SK-N-SH treated with all-trans-retinoic acid at 6 μM for 48 hours (cell line): ENCODE measurements at regions not wholly inside any gene's neighbourhood (a gene's known extent, or its start where the extent isn't known, plus 50 kb on each side); places are given as distances from the start of the nearest gene placed in this dataset.

Experiments
- ATAC-seq: fragments of 200-7000 bp; cut with Tn5 transposase; 3 replicates; pipeline ENCODE4 v1.9.1; 2020; ENCODE audit warnings: mild to moderate bottlenecking, moderate library complexity
- ARNTL ChIP-seq: fragments of 450-650 bp; formaldehyde crosslinking; IDR thresholded peaks from 2 replicates; pipeline ENCODE4 v1.5.0; 2020; ENCODE audit warnings: low read depth, mild to moderate bottlenecking, moderate library complexity, borderline replicate concordance
- BACH2 ChIP-seq: fragments of 250-450 bp; sonication (Bioruptor Pico); IDR thresholded peaks from 2 replicates; pipeline ENCODE4 v1.9.0; 2021; ENCODE audit warnings: mild to moderate bottlenecking, borderline replicate concordance
- CREB5 ChIP-seq: fragments of 250-450 bp; sonication (Bioruptor Pico); IDR thresholded peaks from 2 replicates; pipeline ENCODE4 v1.5.1; 2020; ENCODE audit warnings: low read depth, mild to moderate bottlenecking, moderate library complexity
- CSRNP3 ChIP-seq: fragments of 250-450 bp; sonication (Bioruptor Pico); IDR thresholded peaks from 2 replicates; pipeline ENCODE4 v1.5.1; 2021; ENCODE audit warnings: mild to moderate bottlenecking, moderate library complexity
- ESRRG ChIP-seq: fragments of 250-450 bp; sonication (Bioruptor Pico); IDR thresholded peaks from 2 replicates; pipeline ENCODE4 v1.6.1; 2021; ENCODE audit warnings: mild to moderate bottlenecking
- GLIS3 ChIP-seq: fragments of 250-450 bp; sonication (Bioruptor Pico); IDR thresholded peaks from 2 replicates; pipeline ENCODE4 v1.5.0; 2020; ENCODE audit warnings: mild to moderate bottlenecking, moderate library complexity
- ISL1 ChIP-seq: fragments of 250-450 bp; sonication (Bioruptor Pico); IDR thresholded peaks from 2 replicates; pipeline ENCODE4 v2.1.2; 2022; ENCODE audit warnings: mild to moderate bottlenecking, moderate library complexity
- OSR1 ChIP-seq: fragments of 250-450 bp; sonication (Bioruptor Pico); IDR thresholded peaks from 2 replicates; pipeline ENCODE4 v1.8.0; 2022; ENCODE audit warnings: moderate library complexity, mild to moderate bottlenecking, inconsistent platforms
- PATZ1 ChIP-seq: fragments of 250-450 bp; sonication (Bioruptor Pico); IDR thresholded peaks from 2 replicates; pipeline ENCODE4 v1.8.0; 2020; ENCODE audit warnings: mild to moderate bottlenecking, moderate library complexity, borderline replicate concordance
- PPARA ChIP-seq: fragments of 250-450 bp; sonication (Bioruptor Pico); IDR thresholded peaks from 2 replicates; pipeline ENCODE4 v1.5.0; 2020; ENCODE audit warnings: mild to moderate bottlenecking, borderline replicate concordance
- RARB ChIP-seq: fragments of 250-450 bp; sonication (Bioruptor Pico); IDR thresholded peaks from 2 replicates; pipeline ENCODE4 v1.8.0; 2021; ENCODE audit warnings: mild to moderate bottlenecking, moderate library complexity
- SNAI2 ChIP-seq: fragments of 250-450 bp; sonication (Bioruptor Pico); IDR thresholded peaks from 2 replicates; pipeline ENCODE4 v1.5.0; 2020; ENCODE audit warnings: mild to moderate bottlenecking, moderate library complexity
- TCF4 ChIP-seq: fragments of 250-450 bp; sonication (Bioruptor Pico); IDR thresholded peaks from 2 replicates; pipeline ENCODE4 v1.8.0; 2021; ENCODE audit warnings: mild to moderate bottlenecking, moderate library complexity, borderline replicate concordance
- TOX ChIP-seq: fragments of 250-450 bp; sonication (Bioruptor Pico); IDR thresholded peaks from 2 replicates; pipeline ENCODE4 v1.8.0; 2021; ENCODE audit warnings: mild to moderate bottlenecking, moderate library complexity, borderline replicate concordance
- TSHZ2 ChIP-seq: fragments of 250-450 bp; sonication (Bioruptor Pico); IDR thresholded peaks from 2 replicates; pipeline ENCODE4 v1.5.0; 2020; ENCODE audit warnings: mild to moderate bottlenecking, moderate library complexity
- ZC3H10 ChIP-seq: fragments of 250-450 bp; sonication (Bioruptor Pico); IDR thresholded peaks from 2 replicates; pipeline ENCODE4 v1.5.1; 2021; ENCODE audit warnings: mild to moderate bottlenecking, moderate library complexity
- ZFP3 ChIP-seq: fragments of 250-450 bp; sonication (Bioruptor Pico); IDR thresholded peaks from 2 replicates; pipeline ENCODE4 v1.5.0; 2020; ENCODE audit warnings: mild to moderate bottlenecking, moderate library complexity
- ZNF565 ChIP-seq: fragments of 450-650 bp; formaldehyde crosslinking; conservative IDR thresholded peaks from 2 replicates; pipeline ENCODE4 v1.5.0; 2020; ENCODE audit warnings: low read depth, mild to moderate bottlenecking, moderate library complexity
- ZNF70 ChIP-seq: fragments of 450-650 bp; formaldehyde crosslinking; IDR thresholded peaks from 2 replicates; pipeline ENCODE4 v1.5.0; 2020; ENCODE audit warnings: mild to moderate bottlenecking, moderate library complexity
- ZNF8 ChIP-seq: fragments of 450-650 bp; formaldehyde crosslinking; IDR thresholded peaks from 2 replicates; pipeline ENCODE4 v1.5.0; 2020; ENCODE audit warnings: mild to moderate bottlenecking, moderate library complexity

- TF ChIP-seq OSR1 (CRISPR knock-in tag) = no peak
- TF ChIP-seq, all 23 proteins: peak for 0
- no peak for ATAC-seq
Observed at GRCh38 chr13:111978546-111978945, 88.4 kb upstream of the SOX1 start.

GRCh38 chr13:111980146-111980929, 86.6 kb upstream of the SOX1 start:
- no peak for ATAC-seq

GRCh38 chr13:111981006-111981405, 85.9 kb upstream of the SOX1 start:
- ATAC-seq = no peak
- TF ChIP-seq RARB (CRISPR knock-in tag) (no peak), ZNF70 (CRISPR knock-in tag) (no peak), PPARA (CRISPR knock-in tag) (no peak), CSRNP3 (no peak), ZNF8 (CRISPR knock-in tag) (no peak), GLIS3 (CRISPR knock-in tag) (no peak), ZNF565 (no peak)

More at GRCh38 chr13:111980146-111980929, 86.6 kb upstream of the SOX1 start:
- no peak for TF ChIP-seq ZNF565
- no peak for TF ChIP-seq SNAI2 (CRISPR knock-in tag)
- no peak for TF ChIP-seq GLIS3 (CRISPR knock-in tag)
- TF ChIP-seq PPARA (CRISPR knock-in tag) = no peak
- no peak for TF ChIP-seq ESRRG
- no peak for TF ChIP-seq TOX
- TF ChIP-seq ZC3H10 (CRISPR knock-in tag) = no peak
- no peak for TF ChIP-seq CREB5 (CRISPR knock-in tag)
- no peak for TF ChIP-seq ZFP3 (CRISPR knock-in tag)
- no peak for TF ChIP-seq ARNTL (CRISPR knock-in tag)
- no peak for TF ChIP-seq TCF4 (CRISPR knock-in tag)
- TF ChIP-seq CSRNP3 = no peak
- no peak for TF ChIP-seq ISL1 (CRISPR knock-in tag)
- no peak for TF ChIP-seq BACH2 (CRISPR knock-in tag)
- no peak for TF ChIP-seq ZNF70 (CRISPR knock-in tag)
- TF ChIP-seq OSR1 (CRISPR knock-in tag) = no peak
- no peak for TF ChIP-seq PATZ1 (CRISPR knock-in tag)
- no peak for TF ChIP-seq RARB (CRISPR knock-in tag)
- TF ChIP-seq ZNF8 (CRISPR knock-in tag) = no peak
- TF ChIP-seq TSHZ2 (CRISPR knock-in tag) = no peak
